Endothelial cell of umbilical vein (primary cell): ENCODE measurements at regions not wholly inside any gene's neighbourhood (a gene's known extent, or its start where the extent isn't known, plus 50 kb on each side); places are given as distances from the start of the nearest gene placed in this dataset.

Experiments
- BruUV-seq: library from RNA; stranded (reverse); fragments of 400-500 nt; replicated peaks from 2 replicates; lab custom pipeline; 2021; lab: Mats Ljungman, UMichigan
- CTCF ChIA-PET: fragments of 300-600, 350-600 bp; sonication (Branson Sonifier 250); formaldehyde crosslinking; loops from one replicate; lab custom pipeline; 2021; ENCODE audit warnings: antibody characterized with exemption, inconsistent platforms; lab: Charles Lee
- POLR2A ChIA-PET: fragments of 300-600, 350-600 bp; sonication (Branson Sonifier 250); formaldehyde crosslinking; loops from one replicate; lab custom pipeline; 2021; ENCODE audit warnings: antibody characterized with exemption, inconsistent platforms; lab: Charles Lee
- DNase-seq: peaks from one replicate; pipeline ENCODE4 v3.0.0-alpha.2; 2011; ENCODE audit warnings: low read depth, low spot score
- FAIRE-seq: peaks from 2 replicates; lab custom pipeline; 2011; peaks lifted over from hg19 to GRCh38; lab: Jason Lieb, UNC
- H2AFZ ChIP-seq: 2 replicates; pipeline ENCODE4 v1.6.0; 2012; ENCODE audit warnings: low read depth, low read length, control low read depth, inconsistent platforms
- H3K27ac ChIP-seq: 2 replicates; pipeline ENCODE4 v1.5.1; 2011; ENCODE audit warnings: low read depth, mild to moderate bottlenecking, control low read depth, low read length, moderate library complexity; ENCODE audit not compliant: insufficient read depth
- H3K27me3 ChIP-seq, 2 experiments: 2 replicates each; pipeline versions ENCODE4 v1.6.0 to v1.6.1; 2011; ENCODE audit warnings: low read length in 2 of 2, mixed read lengths in 1 of 2; ENCODE audit not compliant: control insufficient read depth in 2 of 2, insufficient read depth in 2 of 2
- H3K36me3 ChIP-seq, 2 experiments: 2 replicates in 1 of 2; 3 replicates in 1 of 2; pipeline ENCODE4 v1.5.1; 2011; ENCODE audit warnings: low read length in 2 of 2, mild to moderate bottlenecking in 1 of 2, moderate library complexity in 1 of 2; ENCODE audit not compliant: control insufficient read depth in 2 of 2, insufficient read depth in 2 of 2; ENCODE audit errors: extremely low read depth in 1 of 2
- H3K4me1 ChIP-seq: 3 replicates; pipeline ENCODE4 v1.5.1; 2011; ENCODE audit warnings: mild to moderate bottlenecking, low read length; ENCODE audit not compliant: control insufficient read depth, insufficient read depth; ENCODE audit errors: extremely low read depth
- H3K4me2 ChIP-seq: 2 replicates; pipeline ENCODE4 v1.6.1; 2011; ENCODE audit warnings: low read length, control low read depth, mixed read lengths; ENCODE audit not compliant: insufficient read depth
- H3K4me3 ChIP-seq, 3 experiments: fragments of 200-600 bp in 1 of 3; sonication (generic), shearing (Covaris generic) in 1 of 3; replicated peaks in 1 of 3; 2 replicates each; pipeline ENCODE4 v1.5.1; 2011 to 2016; ENCODE audit warnings: control low read depth in 3 of 3, low read length in 3 of 3, mild to moderate bottlenecking in 2 of 3, inconsistent platforms in 1 of 3, low read depth in 1 of 3, moderate library complexity in 1 of 3; ENCODE audit not compliant: insufficient read depth in 1 of 3
- H3K79me2 ChIP-seq: 2 replicates; pipeline ENCODE4 v1.6.0; 2012; ENCODE audit warnings: low read length, inconsistent platforms; ENCODE audit not compliant: control insufficient read depth, insufficient read depth
- H3K9ac ChIP-seq: replicated peaks from 2 replicates; pipeline ENCODE3; 2011; ENCODE audit warnings: low read length, control low read depth; ENCODE audit not compliant: insufficient read depth; ENCODE audit errors: extremely low read depth
- H3K9me1 ChIP-seq: replicated peaks from 3 replicates; pipeline ENCODE4 v1.6.0; 2011; ENCODE audit warnings: mild to moderate bottlenecking, low read length; ENCODE audit not compliant: control insufficient read depth, insufficient read depth; ENCODE audit errors: extremely low read depth
- H3K9me3 ChIP-seq: replicated peaks from 2 replicates; pipeline ENCODE4 v1.5.1; 2012; ENCODE audit warnings: low read length, inconsistent platforms; ENCODE audit not compliant: control insufficient read depth, insufficient read depth
- H4K20me1 ChIP-seq: replicated peaks from 2 replicates; pipeline ENCODE3; 2011; ENCODE audit warnings: mild to moderate bottlenecking, low read length; ENCODE audit not compliant: control insufficient read depth, insufficient read depth; ENCODE audit errors: extremely low read depth
- EZH2 ChIP-seq: IDR thresholded peaks from 2 replicates; pipeline ENCODE4 v1.6.1; 2012; ENCODE audit warnings: borderline replicate concordance, low read depth, mild to moderate bottlenecking, moderate library complexity, low read length, inconsistent platforms; ENCODE audit not compliant: severe bottlenecking
- FOS ChIP-seq: IDR thresholded peaks from 2 replicates; pipeline ENCODE4 v1.6.1; 2011; ENCODE audit warnings: mild to moderate bottlenecking, low read length, moderate library complexity, borderline replicate concordance; ENCODE audit not compliant: insufficient read depth
- GATA2 ChIP-seq: IDR thresholded peaks from 2 replicates; pipeline ENCODE4 v1.7.0; 2011; ENCODE audit warnings: low read depth, mild to moderate bottlenecking, moderate library complexity, mixed read lengths, low read length; ENCODE audit not compliant: insufficient read length, insufficient read depth
- JUN ChIP-seq: IDR thresholded peaks from 2 replicates; pipeline ENCODE4 v1.6.1; 2011; ENCODE audit warnings: borderline replicate concordance, low read depth; ENCODE audit not compliant: insufficient read length, insufficient read depth
- MYC ChIP-seq: IDR thresholded peaks from one replicate; pipeline ENCODE4 v1.6.1; 2011; ENCODE audit warnings: mild to moderate bottlenecking, low read depth, low read length
- POLR2A ChIP-seq: IDR thresholded peaks from 2 replicates; pipeline ENCODE4 v1.6.1; 2012; ENCODE audit warnings: low read depth, mild to moderate bottlenecking, control low read depth, low read length
- POLR2AphosphoS5 ChIP-seq: IDR thresholded peaks from 2 replicates; pipeline ENCODE4 v1.6.1; 2012; ENCODE audit warnings: low read depth, mild to moderate bottlenecking, control low read depth, low read length, moderate library complexity; ENCODE audit not compliant: insufficient read depth
- dilution Hi-C: fragments of 300-500 bp; cut with MboI; formaldehyde crosslinking; loops from one replicate; pipeline ENCODE4 v1.15.0; 2019; ENCODE audit warnings: low sequenced_read_pairs; ENCODE audit not compliant: extremely low pct_ligation_motif_present
- intact Hi-C: fragments of 100-400 bp; cut with micrococcal nuclease; formaldehyde crosslinking; loops from one replicate; pipeline ENCODE4 v1.10.0; 2022
- TF ChIP-seq, protein P1 (sequence below), 2 donors: IDR thresholded peaks; 1 replicate in 1 of 2; 2 replicates in 1 of 2; pipeline ENCODE4 v1.5.1; 2011; ENCODE audit warnings: low read length in 2 of 2, mild to moderate bottlenecking in 2 of 2, moderate library complexity in 2 of 2, control low read depth in 1 of 2, inconsistent platforms in 1 of 2, low read depth in 1 of 2; ENCODE audit not compliant: insufficient read depth in 1 of 2; ENCODE audit errors: extremely low read depth in 1 of 2
- TF ChIP-seq, protein P2 (sequence below): IDR thresholded peaks from 2 replicates; pipeline ENCODE4 v1.6.1; 2011; ENCODE audit not compliant: insufficient read depth, insufficient read length

GRCh38 chr12:93201990-93202389 is 175.7 kb upstream of the NUDT4 start:
- H3K4me1 ChIP-seq: peaks cover 22% of the 10 kb centered on the region
- H3K9me1 ChIP-seq: no peaks in the 10 kb centered on the region
- POLR2A ChIA-PET: no interaction called here
- FAIRE-seq (peak; percentile 49), DNase-seq (no peak)
- no peaks in the 10 kb centered on the region for H3K36me3 ChIP-seq
- H3K4me3 ChIP-seq: no peak overlapping the region
- no peaks in the 10 kb centered on the region for H3K27me3 ChIP-seq
- H2AFZ ChIP-seq: no peak overlapping the region
- TF ChIP-seq, protein P1, sequence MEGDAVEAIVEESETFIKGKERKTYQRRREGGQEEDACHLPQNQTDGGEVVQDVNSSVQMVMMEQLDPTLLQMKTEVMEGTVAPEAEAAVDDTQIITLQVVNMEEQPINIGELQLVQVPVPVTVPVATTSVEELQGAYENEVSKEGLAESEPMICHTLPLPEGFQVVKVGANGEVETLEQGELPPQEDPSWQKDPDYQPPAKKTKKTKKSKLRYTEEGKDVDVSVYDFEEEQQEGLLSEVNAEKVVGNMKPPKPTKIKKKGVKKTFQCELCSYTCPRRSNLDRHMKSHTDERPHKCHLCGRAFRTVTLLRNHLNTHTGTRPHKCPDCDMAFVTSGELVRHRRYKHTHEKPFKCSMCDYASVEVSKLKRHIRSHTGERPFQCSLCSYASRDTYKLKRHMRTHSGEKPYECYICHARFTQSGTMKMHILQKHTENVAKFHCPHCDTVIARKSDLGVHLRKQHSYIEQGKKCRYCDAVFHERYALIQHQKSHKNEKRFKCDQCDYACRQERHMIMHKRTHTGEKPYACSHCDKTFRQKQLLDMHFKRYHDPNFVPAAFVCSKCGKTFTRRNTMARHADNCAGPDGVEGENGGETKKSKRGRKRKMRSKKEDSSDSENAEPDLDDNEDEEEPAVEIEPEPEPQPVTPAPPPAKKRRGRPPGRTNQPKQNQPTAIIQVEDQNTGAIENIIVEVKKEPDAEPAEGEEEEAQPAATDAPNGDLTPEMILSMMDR (IDR thresholded peaks at IDR 0.05; ENCODE audit: extremely low read depth in 1 of 2, insufficient read depth in 1 of 2, low read depth in 1 of 2, low read length in 2 of 2): no peak
- no peak for TF ChIP-seq JUN
- no peak for TF ChIP-seq MYC
- TF ChIP-seq GATA2: no peak
- TF ChIP-seq POLR2AphosphoS5: no peak
- TF ChIP-seq, protein P2, sequence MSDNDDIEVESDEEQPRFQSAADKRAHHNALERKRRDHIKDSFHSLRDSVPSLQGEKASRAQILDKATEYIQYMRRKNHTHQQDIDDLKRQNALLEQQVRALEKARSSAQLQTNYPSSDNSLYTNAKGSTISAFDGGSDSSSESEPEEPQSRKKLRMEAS: no peak
- no peak for TF ChIP-seq EZH2
- no peak for TF ChIP-seq FOS
- no peak for TF ChIP-seq POLR2A
- no peak overlapping the region for H3K27ac ChIP-seq
- H3K9me3 ChIP-seq: no peaks in the 10 kb centered on the region
- no peak overlapping the region for H3K4me2 ChIP-seq
- CTCF ChIA-PET: interaction anchor here (0.7 kb wide), 1 partner anchor 104 kb away, joined by 5 read pairs; no protein-coding TSS in a partner anchor
- intact Hi-C loops: loop anchor here (1.0 to 5.0 kb wide), 2 partner anchors 24 to 175 kb away; no protein-coding TSS in a partner anchor
- no peaks in the 10 kb centered on the region for H4K20me1 ChIP-seq
- no TSS peak for BruUV-seq
- dilution Hi-C loops: no loop called here
- no peak overlapping the region for H3K9ac ChIP-seq
- H3K79me2 ChIP-seq: no peaks in the 10 kb centered on the region
